ENCODE measurements at regions not wholly inside any gene's neighbourhood (a gene's known extent, or its start where the extent isn't known, plus 50 kb on each side); places are given as distances from the start of the nearest gene placed in this dataset.

DNA sequence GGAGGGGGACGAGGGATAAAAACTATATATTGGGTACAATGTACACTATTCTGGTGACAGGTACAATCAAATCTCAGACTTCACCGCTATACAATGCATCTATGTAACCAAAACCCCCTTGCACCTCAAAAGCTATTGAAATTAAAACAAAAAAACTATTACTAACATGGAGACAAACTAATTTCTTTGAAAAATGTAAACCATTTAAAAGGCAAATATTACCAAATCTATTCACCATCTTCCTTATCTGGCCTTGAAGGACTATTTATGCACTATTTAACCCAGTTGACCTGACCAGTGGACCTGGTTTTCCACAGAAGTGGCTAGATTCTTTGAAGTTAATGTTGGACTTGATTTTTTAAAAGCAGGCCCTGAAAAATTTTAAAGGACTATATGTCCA, 212.3 kb upstream of the RPS6KA3 start:
- TF ChIP-seq, protein P1, sequence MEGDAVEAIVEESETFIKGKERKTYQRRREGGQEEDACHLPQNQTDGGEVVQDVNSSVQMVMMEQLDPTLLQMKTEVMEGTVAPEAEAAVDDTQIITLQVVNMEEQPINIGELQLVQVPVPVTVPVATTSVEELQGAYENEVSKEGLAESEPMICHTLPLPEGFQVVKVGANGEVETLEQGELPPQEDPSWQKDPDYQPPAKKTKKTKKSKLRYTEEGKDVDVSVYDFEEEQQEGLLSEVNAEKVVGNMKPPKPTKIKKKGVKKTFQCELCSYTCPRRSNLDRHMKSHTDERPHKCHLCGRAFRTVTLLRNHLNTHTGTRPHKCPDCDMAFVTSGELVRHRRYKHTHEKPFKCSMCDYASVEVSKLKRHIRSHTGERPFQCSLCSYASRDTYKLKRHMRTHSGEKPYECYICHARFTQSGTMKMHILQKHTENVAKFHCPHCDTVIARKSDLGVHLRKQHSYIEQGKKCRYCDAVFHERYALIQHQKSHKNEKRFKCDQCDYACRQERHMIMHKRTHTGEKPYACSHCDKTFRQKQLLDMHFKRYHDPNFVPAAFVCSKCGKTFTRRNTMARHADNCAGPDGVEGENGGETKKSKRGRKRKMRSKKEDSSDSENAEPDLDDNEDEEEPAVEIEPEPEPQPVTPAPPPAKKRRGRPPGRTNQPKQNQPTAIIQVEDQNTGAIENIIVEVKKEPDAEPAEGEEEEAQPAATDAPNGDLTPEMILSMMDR (conservative IDR thresholded peaks at IDR 0.05; ENCODE audit: control insufficient read depth, insufficient read depth, low read depth, low read length), result no peak
- DNase-seq (ENCODE audit: low read depth), result no peak
- H3K4me3 ChIP-seq (ENCODE audit: control insufficient read depth, low read depth, low read length), result no peak overlapping the region

- no peak overlapping the region for H3K4me3 ChIP-seq (ENCODE audit: control insufficient read depth, low read depth, low read length)
- no peak for DNase-seq (ENCODE audit: low read depth)
- TF ChIP-seq, protein P1 (conservative IDR thresholded peaks at IDR 0.05; ENCODE audit: control insufficient read depth, insufficient read depth, low read depth, low read length), result no peak
Measured at GRCh38 chrX:20477836-20478524, 211.3 kb upstream of the RPS6KA3 start.

DNA sequence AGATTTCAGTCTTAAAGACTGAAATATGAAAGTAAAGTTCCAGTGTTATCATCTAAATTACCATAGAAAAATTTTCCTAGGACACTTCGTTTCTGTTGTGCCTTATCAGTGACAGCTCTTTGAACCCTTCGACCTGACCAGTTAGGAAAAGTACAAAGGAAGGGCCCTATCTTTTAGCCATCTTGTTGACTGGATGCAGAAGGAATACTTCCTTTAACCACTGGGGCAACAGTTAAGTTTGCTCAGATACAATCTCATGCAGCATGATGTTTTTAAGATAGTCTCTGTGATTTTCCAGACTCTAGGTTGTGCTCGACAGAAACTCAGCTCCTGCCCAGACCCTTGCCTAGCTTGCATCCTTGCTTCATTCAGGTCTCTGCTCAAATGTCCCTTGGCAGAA, 210.5 kb upstream of the RPS6KA3 start:
- no peak overlapping the region for H3K4me3 ChIP-seq (ENCODE audit: control insufficient read depth, low read depth, low read length)
- TF ChIP-seq, protein P1 (conservative IDR thresholded peaks at IDR 0.05; ENCODE audit: control insufficient read depth, insufficient read depth, low read depth, low read length), result no peak
- no peak for DNase-seq (ENCODE audit: low read depth)

- TF ChIP-seq, protein P1 (conservative IDR thresholded peaks at IDR 0.05; ENCODE audit: control insufficient read depth, insufficient read depth, low read depth, low read length), result no peak
- DNase-seq (ENCODE audit: low read depth), result no peak
- H3K4me3 ChIP-seq (ENCODE audit: control insufficient read depth, low read depth, low read length), result no peak overlapping the region
Measured at GRCh38 chrX:20472620-20473258, 206.0 kb upstream of the RPS6KA3 start.

DNA sequence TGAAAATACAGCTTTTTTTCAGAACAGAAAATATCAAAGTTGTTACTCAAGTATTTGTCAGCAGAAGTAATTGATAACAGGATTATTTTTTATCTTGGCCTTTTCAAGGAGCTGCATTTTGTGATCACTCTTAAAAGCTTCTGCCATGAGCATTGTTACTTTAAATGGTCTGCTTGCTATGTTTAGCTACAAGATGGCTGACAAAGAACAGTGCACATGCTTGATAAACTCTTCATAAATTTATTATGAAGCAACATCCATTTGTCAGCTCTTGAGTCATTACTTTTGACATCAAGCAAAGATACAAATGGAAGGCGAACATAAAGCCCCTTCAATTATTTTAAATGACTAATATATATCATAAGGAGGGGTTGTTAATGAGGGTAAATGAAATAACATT, 205.4 kb upstream of the RPS6KA3 start:
- TF ChIP-seq, protein P1 (conservative IDR thresholded peaks at IDR 0.05; ENCODE audit: control insufficient read depth, insufficient read depth, low read depth, low read length), result no peak
- no peak for DNase-seq (ENCODE audit: low read depth)
- no peak overlapping the region for H3K4me3 ChIP-seq (ENCODE audit: control insufficient read depth, low read depth, low read length)

DNA sequence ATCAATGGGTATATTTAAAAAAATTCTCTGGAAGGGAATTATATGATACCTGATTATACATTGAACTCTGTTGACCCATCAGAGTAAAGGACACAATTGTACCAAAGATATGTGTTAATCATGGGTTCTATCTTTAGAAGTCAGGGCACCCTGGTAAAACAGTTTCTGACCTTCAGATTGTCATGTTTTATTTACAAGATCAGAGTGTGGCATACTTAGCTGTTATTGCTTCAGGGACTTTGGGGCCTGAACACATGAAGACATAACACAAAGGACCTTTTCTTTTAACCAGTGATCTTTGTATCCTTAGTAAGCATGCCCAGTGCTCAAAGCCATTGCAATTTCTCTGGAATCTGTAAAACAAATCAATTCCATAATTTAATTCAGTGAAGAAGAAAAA, 204.8 kb upstream of the RPS6KA3 start:
- H3K4me3 ChIP-seq (ENCODE audit: control insufficient read depth, low read depth, low read length), result no peak overlapping the region
- TF ChIP-seq, protein P1 (conservative IDR thresholded peaks at IDR 0.05; ENCODE audit: control insufficient read depth, insufficient read depth, low read depth, low read length), result no peak
- DNase-seq (ENCODE audit: low read depth), result no peak

Data from fibroblast of mammary gland (primary cell).